ENCODE measurements at regions not wholly inside any gene's neighbourhood (a gene's known extent, or its start where the extent isn't known, plus 50 kb on each side); places are given as distances from the start of the nearest gene placed in this dataset.

- H3K9ac ChIP-seq (ENCODE audit: extremely low read depth, insufficient read length, low read length), result no peak overlapping the region
- H2BK5ac ChIP-seq (ENCODE audit: insufficient read length, low read length), result no peak overlapping the region
- no peak overlapping the region for H2BK120ac ChIP-seq (ENCODE audit: low read depth, low read length, poor library complexity, severe bottlenecking)
- Mint-ChIP-seq H3K4me3 (no peak overlapping the region), H3K9me3 (peaks cover 32 to 36% of the 10 kb centered on the region in 2 experiments), H3K27me3 (ENCODE audit: low read depth) (peaks cover 12% of the 10 kb centered on the region), H3K27ac (no peak overlapping the region), H3K4me1 (no peaks in the 10 kb centered on the region), H3K36me3 (ENCODE audit: insufficient read depth in 1 of 3, low read depth in 3 of 3) (peaks cover 5 to 14% (median 8%) of the 10 kb centered on the region in 3 experiments; a peak in 4 of 7 replicates)
- DNase-seq, result no peak
- no peak overlapping the region for H3K56ac ChIP-seq (ENCODE audit: insufficient read length, low read depth, low read length)
- H2AFZ ChIP-seq (ENCODE audit: low read length), result no peak overlapping the region
- H4K20me1 ChIP-seq (ENCODE audit: control insufficient read depth, insufficient read depth, insufficient read length), result no peaks in the 10 kb centered on the region
- H3K14ac ChIP-seq (ENCODE audit: insufficient read depth, low read length), result no peak overlapping the region
- no peaks in the 10 kb centered on the region for H3K79me2 ChIP-seq (ENCODE audit: insufficient read depth, low read length)
- no peak overlapping the region for H3K18ac ChIP-seq (ENCODE audit: insufficient read length, low read depth, low read length)
- no CpG with 5 or more reads among the region's 7 CpGs for WGBS (ENCODE audit: extremely low coverage, insufficient read length, low lambda C conversion rate)
- no peak for TF ChIP-seq CTCF (conservative IDR thresholded peaks at IDR 0.05)
- no peak overlapping the region for H2BK12ac ChIP-seq (ENCODE audit: insufficient read length, low read depth, low read length)
- no peak overlapping the region for H3T11ph ChIP-seq (ENCODE audit: low read length)
- H2BK20ac ChIP-seq (ENCODE audit: low read depth, low read length, poor library complexity, severe bottlenecking), result no peak overlapping the region
- H2BK15ac ChIP-seq (ENCODE audit: low read depth, low read length), result no peak overlapping the region
- H3K27ac ChIP-seq (ENCODE audit: insufficient read length, low read depth, low read length), result no peak overlapping the region
- no peaks in the 10 kb centered on the region for H3K79me1 ChIP-seq (ENCODE audit: insufficient read depth, low read depth, low read length, poor library complexity, severe bottlenecking)
- H3K23me2 ChIP-seq (ENCODE audit: insufficient read length, low read depth, low read length, poor library complexity, severe bottlenecking), result no peaks in the 10 kb centered on the region
- H3K4ac ChIP-seq (ENCODE audit: low read depth, low read length), result no peak overlapping the region
- H4K8ac ChIP-seq (replicated peaks; ENCODE audit: insufficient read length, low read depth, low read length), result no peak overlapping the region
- H4K91ac ChIP-seq (ENCODE audit: insufficient read length, low read depth, low read length), result no peak overlapping the region
- H4K5ac ChIP-seq (ENCODE audit: insufficient read length, low read depth, low read length), result no peak overlapping the region
- H3K9me3 ChIP-seq (ENCODE audit: control insufficient read depth, low read depth, low read length), result peaks cover 8% of the 10 kb centered on the region
- H2AK5ac ChIP-seq (ENCODE audit: insufficient read length, low read length), result no peak overlapping the region
- H3K4me1 ChIP-seq (ENCODE audit: insufficient read depth, low read length), result no peaks in the 10 kb centered on the region
- no peaks in the 10 kb centered on the region for H3K27me3 ChIP-seq (ENCODE audit: insufficient read depth, low read length)
- no peak overlapping the region for H3K23ac ChIP-seq (ENCODE audit: insufficient read length, low read depth, low read length)
- no peak overlapping the region for H3K4me2 ChIP-seq (ENCODE audit: insufficient read depth, insufficient read length, low read length)
Observed at GRCh38 chr5:6858419-6858818, 145.2 kb downstream of the TENT4A start.

Measured in H9 (cell line).